ENCODE measurements at regions not wholly inside any gene's neighbourhood (a gene's known extent, or its start where the extent isn't known, plus 50 kb on each side); places are given as distances from the start of the nearest gene placed in this dataset.

DNA sequence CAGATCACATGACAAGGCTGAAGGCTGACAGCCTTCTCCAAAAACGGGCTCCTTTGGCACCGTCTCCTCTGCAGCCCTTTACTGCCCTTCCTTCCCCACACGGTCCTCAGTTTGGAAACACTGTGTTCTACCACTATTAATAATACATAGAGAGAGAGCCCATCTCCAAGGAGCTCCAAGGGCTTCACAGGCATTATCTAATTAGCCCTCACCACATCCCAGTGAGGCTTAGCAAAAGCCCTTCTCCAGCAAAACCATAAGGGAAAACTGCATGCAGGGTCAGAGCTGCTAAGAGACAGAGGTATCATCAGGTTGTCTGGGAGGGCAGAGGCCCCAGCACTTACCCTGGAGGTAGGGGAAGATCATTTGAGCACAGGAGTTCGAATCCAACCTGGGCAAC lies 169.3 kb upstream of the JARID2 start:
- Histone ChIP-seq H3F3A (replicated peaks; ENCODE audit: insufficient read depth) (no peaks in the 10 kb centered on the region), H3K9ac (no peak overlapping the region), H3K36me3 (replicated peaks in 1 of 2; ENCODE audit: control insufficient read depth in 1 of 2, insufficient read depth in 2 of 2, low read length in 1 of 2) (no peaks in the 10 kb centered on the region), H3K4me3 (ENCODE audit: low read depth in 2 of 2, low read length in 1 of 2) (no peak overlapping the region), H3K4me2 (no peak overlapping the region), H4K20me1 (ENCODE audit: insufficient read depth) (no peaks in the 10 kb centered on the region), H3K79me2 (ENCODE audit: insufficient read depth) (no peaks in the 10 kb centered on the region), H3K9me2 (no peaks in the 10 kb centered on the region), H3K4me1 (ENCODE audit: control insufficient read depth in 1 of 2, insufficient read depth in 2 of 2, low read depth in 1 of 2, low read length in 1 of 2) (no peaks in the 10 kb centered on the region), H2AFZ (ENCODE audit: low read depth) (no peak overlapping the region), H3K9me3 (no peaks in the 10 kb centered on the region), H3K27ac (ENCODE audit: low read depth in 2 of 2, low read length in 1 of 2) (no peak overlapping the region), H3K27me3 (ENCODE audit: insufficient read depth) (no peaks in the 10 kb centered on the region)
- TF ChIP-seq USF1 (IDR thresholded peaks at IDR 0.05; ENCODE audit: borderline replicate concordance, low read depth) (no peak), ELF1 (IDR thresholded peaks at IDR 0.05) (no peak), TCF12 (IDR thresholded peaks at IDR 0.05) (no peak), POLR2AphosphoS5 (IDR thresholded peaks at IDR 0.05; ENCODE audit: low read depth, low read length) (no peak), NFIC (IDR thresholded peaks at IDR 0.05; ENCODE audit: borderline replicate concordance) (no peak), CHD2 (IDR thresholded peaks at IDR 0.05; ENCODE audit: low read length, partially characterized antibody) (no peak)
- 20% methylated on average over 4 of the region's 4 CpGs for WGBS (ENCODE audit: low lambda C conversion rate)
- CTCF ChIA-PET: no interaction called here
- no peak for DNase-seq
- POLR2A ChIA-PET: no interaction called here

GRCh38 chr6:15077006-15077405 lies 168.9 kb upstream of the JARID2 start:
- WGBS (ENCODE audit: low lambda C conversion rate): 36% methylated on average over 4 of the region's 4 CpGs
- no peak overlapping the region for H2AFZ ChIP-seq (ENCODE audit: low read depth)
- H3K27me3 ChIP-seq (ENCODE audit: insufficient read depth): no peaks in the 10 kb centered on the region
- H3K36me3 ChIP-seq (replicated peaks in 1 of 2; ENCODE audit: control insufficient read depth in 1 of 2, insufficient read depth in 2 of 2, low read length in 1 of 2): no peaks in the 10 kb centered on the region
- no peaks in the 10 kb centered on the region for H3K79me2 ChIP-seq (ENCODE audit: insufficient read depth)
- no peaks in the 10 kb centered on the region for H3K4me1 ChIP-seq (ENCODE audit: control insufficient read depth in 1 of 2, insufficient read depth in 2 of 2, low read depth in 1 of 2, low read length in 1 of 2)
- H3K9me3 ChIP-seq: no peaks in the 10 kb centered on the region
- no peak overlapping the region for H3K9ac ChIP-seq
- H3K4me3 ChIP-seq (ENCODE audit: low read depth in 2 of 2, low read length in 1 of 2): no peak overlapping the region
- no peak for TF ChIP-seq FOXM1 (IDR thresholded peaks at IDR 0.05; ENCODE audit: low read depth)
- TF ChIP-seq, protein P1, sequence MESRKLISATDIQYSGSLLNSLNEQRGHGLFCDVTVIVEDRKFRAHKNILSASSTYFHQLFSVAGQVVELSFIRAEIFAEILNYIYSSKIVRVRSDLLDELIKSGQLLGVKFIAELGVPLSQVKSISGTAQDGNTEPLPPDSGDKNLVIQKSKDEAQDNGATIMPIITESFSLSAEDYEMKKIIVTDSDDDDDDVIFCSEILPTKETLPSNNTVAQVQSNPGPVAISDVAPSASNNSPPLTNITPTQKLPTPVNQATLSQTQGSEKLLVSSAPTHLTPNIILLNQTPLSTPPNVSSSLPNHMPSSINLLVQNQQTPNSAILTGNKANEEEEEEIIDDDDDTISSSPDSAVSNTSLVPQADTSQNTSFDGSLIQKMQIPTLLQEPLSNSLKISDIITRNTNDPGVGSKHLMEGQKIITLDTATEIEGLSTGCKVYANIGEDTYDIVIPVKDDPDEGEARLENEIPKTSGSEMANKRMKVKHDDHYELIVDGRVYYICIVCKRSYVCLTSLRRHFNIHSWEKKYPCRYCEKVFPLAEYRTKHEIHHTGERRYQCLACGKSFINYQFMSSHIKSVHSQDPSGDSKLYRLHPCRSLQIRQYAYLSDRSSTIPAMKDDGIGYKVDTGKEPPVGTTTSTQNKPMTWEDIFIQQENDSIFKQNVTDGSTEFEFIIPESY (IDR thresholded peaks at IDR 0.05; ENCODE audit: borderline replicate concordance, low read depth): no peak
- no peak for TF ChIP-seq NRF1 (IDR thresholded peaks at IDR 0.05; ENCODE audit: low read depth, low read length)
- TF ChIP-seq, protein P2, sequence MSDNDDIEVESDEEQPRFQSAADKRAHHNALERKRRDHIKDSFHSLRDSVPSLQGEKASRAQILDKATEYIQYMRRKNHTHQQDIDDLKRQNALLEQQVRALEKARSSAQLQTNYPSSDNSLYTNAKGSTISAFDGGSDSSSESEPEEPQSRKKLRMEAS (IDR thresholded peaks at IDR 0.05; ENCODE audit: low read depth): no peak
- no peak for TF ChIP-seq JUND (IDR thresholded peaks at IDR 0.05)
- TF ChIP-seq EP300 (IDR thresholded peaks at IDR 0.05; ENCODE audit: borderline replicate concordance in 1 of 2, low read depth in 1 of 2, low read length in 1 of 2): no peak
- no peak for TF ChIP-seq TEAD4 (IDR thresholded peaks at IDR 0.05; ENCODE audit: borderline replicate concordance, insufficient read depth)
- TF ChIP-seq YY1 (IDR thresholded peaks at IDR 0.05; ENCODE audit: low read depth): no peak
- no peak for TF ChIP-seq MXI1 (IDR thresholded peaks at IDR 0.05; ENCODE audit: low read depth, low read length)
- TF ChIP-seq GATA2 (CRISPR knock-in tag; IDR thresholded peaks at IDR 0.05): no peak
- no peak for TF ChIP-seq SIN3A (IDR thresholded peaks at IDR 0.05; ENCODE audit: borderline replicate concordance, low read depth, low read length)
- TF ChIP-seq, protein P3, sequence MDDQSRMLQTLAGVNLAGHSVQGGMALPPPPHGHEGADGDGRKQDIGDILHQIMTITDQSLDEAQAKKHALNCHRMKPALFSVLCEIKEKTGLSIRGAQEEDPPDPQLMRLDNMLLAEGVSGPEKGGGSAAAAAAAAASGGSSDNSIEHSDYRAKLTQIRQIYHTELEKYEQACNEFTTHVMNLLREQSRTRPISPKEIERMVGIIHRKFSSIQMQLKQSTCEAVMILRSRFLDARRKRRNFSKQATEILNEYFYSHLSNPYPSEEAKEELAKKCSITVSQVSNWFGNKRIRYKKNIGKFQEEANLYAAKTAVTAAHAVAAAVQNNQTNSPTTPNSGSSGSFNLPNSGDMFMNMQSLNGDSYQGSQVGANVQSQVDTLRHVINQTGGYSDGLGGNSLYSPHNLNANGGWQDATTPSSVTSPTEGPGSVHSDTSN (IDR thresholded peaks at IDR 0.05): no peak
- TF ChIP-seq TAF1 (IDR thresholded peaks at IDR 0.05; ENCODE audit: borderline replicate concordance, low read depth, low read length): no peak
- TF ChIP-seq RFX5 (IDR thresholded peaks at IDR 0.05; ENCODE audit: low read length): no peak
- TF ChIP-seq REST (IDR thresholded peaks at IDR 0.05; ENCODE audit: low read depth, low read length): no peak
- TF ChIP-seq FOXJ3 (CRISPR knock-in tag; IDR thresholded peaks at IDR 0.05): no peak
- TF ChIP-seq POLR2AphosphoS5 (IDR thresholded peaks at IDR 0.05; ENCODE audit: low read depth, low read length): no peak
- ChIA-PET CTCF (no interaction called here), POLR2A (no interaction called here)
- DNase-seq: no peak
- no peak overlapping the region for H3K4me2 ChIP-seq
- no peaks in the 10 kb centered on the region for H4K20me1 ChIP-seq (ENCODE audit: insufficient read depth)
- no peaks in the 10 kb centered on the region for H3K9me2 ChIP-seq
- H3K27ac ChIP-seq (ENCODE audit: low read depth in 2 of 2, low read length in 1 of 2): no peak overlapping the region
- no peaks in the 10 kb centered on the region for H3F3A ChIP-seq (replicated peaks; ENCODE audit: insufficient read depth)

All from SK-N-SH (cell line).